SK-N-SH treated with all-trans-retinoic acid at 6 μM for 48 hours (cell line): ENCODE measurements at regions not wholly inside any gene's neighbourhood (a gene's known extent, or its start where the extent isn't known, plus 50 kb on each side); places are given as distances from the start of the nearest gene placed in this dataset.

Source experiments
- ATAC-seq: fragments of 200-7000 bp; cut with Tn5 transposase; 3 replicates; pipeline ENCODE4 v1.9.1; 2020; ENCODE audit warnings: mild to moderate bottlenecking, moderate library complexity
- ARNTL ChIP-seq: fragments of 450-650 bp; formaldehyde crosslinking; IDR thresholded peaks from 2 replicates; pipeline ENCODE4 v1.5.0; 2020; ENCODE audit warnings: low read depth, mild to moderate bottlenecking, moderate library complexity, borderline replicate concordance
- BACH2 ChIP-seq: fragments of 250-450 bp; sonication (Bioruptor Pico); IDR thresholded peaks from 2 replicates; pipeline ENCODE4 v1.9.0; 2021; ENCODE audit warnings: mild to moderate bottlenecking, borderline replicate concordance
- CREB5 ChIP-seq: fragments of 250-450 bp; sonication (Bioruptor Pico); IDR thresholded peaks from 2 replicates; pipeline ENCODE4 v1.5.1; 2020; ENCODE audit warnings: low read depth, mild to moderate bottlenecking, moderate library complexity
- CSDC2 ChIP-seq: fragments of 250-450 bp; sonication (Bioruptor Pico); IDR thresholded peaks from 2 replicates; pipeline ENCODE4 v1.5.0; 2020; ENCODE audit warnings: mild to moderate bottlenecking, moderate library complexity
- CSRNP3 ChIP-seq: fragments of 250-450 bp; sonication (Bioruptor Pico); IDR thresholded peaks from 2 replicates; pipeline ENCODE4 v1.5.1; 2021; ENCODE audit warnings: mild to moderate bottlenecking, moderate library complexity
- ESRRG ChIP-seq: fragments of 250-450 bp; sonication (Bioruptor Pico); IDR thresholded peaks from 2 replicates; pipeline ENCODE4 v1.6.1; 2021; ENCODE audit warnings: mild to moderate bottlenecking
- GLIS3 ChIP-seq: fragments of 250-450 bp; sonication (Bioruptor Pico); IDR thresholded peaks from 2 replicates; pipeline ENCODE4 v1.5.0; 2020; ENCODE audit warnings: mild to moderate bottlenecking, moderate library complexity
- ISL1 ChIP-seq: fragments of 250-450 bp; sonication (Bioruptor Pico); IDR thresholded peaks from 2 replicates; pipeline ENCODE4 v2.1.2; 2022; ENCODE audit warnings: mild to moderate bottlenecking, moderate library complexity
- OSR1 ChIP-seq: fragments of 250-450 bp; sonication (Bioruptor Pico); IDR thresholded peaks from 2 replicates; pipeline ENCODE4 v1.8.0; 2022; ENCODE audit warnings: moderate library complexity, mild to moderate bottlenecking, inconsistent platforms
- PATZ1 ChIP-seq: fragments of 250-450 bp; sonication (Bioruptor Pico); IDR thresholded peaks from 2 replicates; pipeline ENCODE4 v1.8.0; 2020; ENCODE audit warnings: mild to moderate bottlenecking, moderate library complexity, borderline replicate concordance
- POU6F1 ChIP-seq: fragments of 250-450 bp; sonication (Bioruptor Pico); IDR thresholded peaks from 2 replicates; pipeline ENCODE4 v1.8.0; 2021; ENCODE audit warnings: low read depth, mild to moderate bottlenecking, moderate library complexity, borderline replicate concordance
- PPARA ChIP-seq: fragments of 250-450 bp; sonication (Bioruptor Pico); IDR thresholded peaks from 2 replicates; pipeline ENCODE4 v1.5.0; 2020; ENCODE audit warnings: mild to moderate bottlenecking, borderline replicate concordance
- RARB ChIP-seq: fragments of 250-450 bp; sonication (Bioruptor Pico); IDR thresholded peaks from 2 replicates; pipeline ENCODE4 v1.8.0; 2021; ENCODE audit warnings: mild to moderate bottlenecking, moderate library complexity
- SNAI2 ChIP-seq: fragments of 250-450 bp; sonication (Bioruptor Pico); IDR thresholded peaks from 2 replicates; pipeline ENCODE4 v1.5.0; 2020; ENCODE audit warnings: mild to moderate bottlenecking, moderate library complexity
- TCF4 ChIP-seq: fragments of 250-450 bp; sonication (Bioruptor Pico); IDR thresholded peaks from 2 replicates; pipeline ENCODE4 v1.8.0; 2021; ENCODE audit warnings: mild to moderate bottlenecking, moderate library complexity, borderline replicate concordance
- TOX ChIP-seq: fragments of 250-450 bp; sonication (Bioruptor Pico); IDR thresholded peaks from 2 replicates; pipeline ENCODE4 v1.8.0; 2021; ENCODE audit warnings: mild to moderate bottlenecking, moderate library complexity, borderline replicate concordance
- TSHZ2 ChIP-seq: fragments of 250-450 bp; sonication (Bioruptor Pico); IDR thresholded peaks from 2 replicates; pipeline ENCODE4 v1.5.0; 2020; ENCODE audit warnings: mild to moderate bottlenecking, moderate library complexity
- ZFP3 ChIP-seq: fragments of 250-450 bp; sonication (Bioruptor Pico); IDR thresholded peaks from 2 replicates; pipeline ENCODE4 v1.5.0; 2020; ENCODE audit warnings: mild to moderate bottlenecking, moderate library complexity
- ZFP30 ChIP-seq: fragments of 450-650 bp; formaldehyde crosslinking; IDR thresholded peaks from 2 replicates; pipeline ENCODE4 v1.5.0; 2022; ENCODE audit warnings: mild to moderate bottlenecking, moderate library complexity
- ZNF565 ChIP-seq: fragments of 450-650 bp; formaldehyde crosslinking; conservative IDR thresholded peaks from 2 replicates; pipeline ENCODE4 v1.5.0; 2020; ENCODE audit warnings: low read depth, mild to moderate bottlenecking, moderate library complexity
- ZNF70 ChIP-seq: fragments of 450-650 bp; formaldehyde crosslinking; IDR thresholded peaks from 2 replicates; pipeline ENCODE4 v1.5.0; 2020; ENCODE audit warnings: mild to moderate bottlenecking, moderate library complexity
- ZNF8 ChIP-seq: fragments of 450-650 bp; formaldehyde crosslinking; IDR thresholded peaks from 2 replicates; pipeline ENCODE4 v1.5.0; 2020; ENCODE audit warnings: mild to moderate bottlenecking, moderate library complexity

GRCh38 chr17:54015734-54016133 lies 193.0 kb downstream of the KIF2B start:
- no peak for ATAC-seq
- TF ChIP-seq ZNF70 (CRISPR knock-in tag): no peak
- no peak for TF ChIP-seq CSRNP3
- no peak for TF ChIP-seq ISL1 (CRISPR knock-in tag)
- no peak for TF ChIP-seq GLIS3 (CRISPR knock-in tag)
- TF ChIP-seq PATZ1 (CRISPR knock-in tag): no peak
- TF ChIP-seq CSDC2 (CRISPR knock-in tag): no peak
- TF ChIP-seq RARB (CRISPR knock-in tag): no peak
- TF ChIP-seq SNAI2 (CRISPR knock-in tag): no peak
- TF ChIP-seq BACH2 (CRISPR knock-in tag): no peak
- TF ChIP-seq OSR1 (CRISPR knock-in tag): no peak
- no peak for TF ChIP-seq TCF4 (CRISPR knock-in tag)
- TF ChIP-seq ESRRG (CRISPR knock-in tag): no peak
- no peak for TF ChIP-seq PPARA (CRISPR knock-in tag)
- TF ChIP-seq TOX (CRISPR knock-in tag): no peak
- no peak for TF ChIP-seq POU6F1
- TF ChIP-seq CREB5 (CRISPR knock-in tag): no peak

GRCh38 chr17:54021418-54021817 lies 198.7 kb downstream of the KIF2B start:
- no peak for ATAC-seq
- TF ChIP-seq ZFP3 (CRISPR knock-in tag): no peak

GRCh38 chr17:54028986-54029580 lies 206.4 kb downstream of the KIF2B start:
- TF ChIP-seq PATZ1 (CRISPR knock-in tag): no peak
- no peak for TF ChIP-seq TSHZ2 (CRISPR knock-in tag)
- no peak for TF ChIP-seq CSDC2 (CRISPR knock-in tag)
- TF ChIP-seq ZNF8: no peak
- TF ChIP-seq ESRRG (CRISPR knock-in tag): no peak
- TF ChIP-seq POU6F1: no peak
- TF ChIP-seq OSR1 (CRISPR knock-in tag): no peak
- TF ChIP-seq SNAI2 (CRISPR knock-in tag): no peak
- no peak for TF ChIP-seq CREB5 (CRISPR knock-in tag)
- no peak for TF ChIP-seq TOX (CRISPR knock-in tag)
- no peak for TF ChIP-seq BACH2 (CRISPR knock-in tag)
- no peak for TF ChIP-seq ZFP30 (CRISPR knock-in tag)
- no peak for TF ChIP-seq ISL1 (CRISPR knock-in tag)
- TF ChIP-seq ARNTL (CRISPR knock-in tag): no peak
- no peak for TF ChIP-seq ZFP3 (CRISPR knock-in tag)
- no peak for TF ChIP-seq TCF4 (CRISPR knock-in tag)
- TF ChIP-seq ZNF70 (CRISPR knock-in tag): no peak
- TF ChIP-seq ZNF565 (CRISPR knock-in tag): no peak
- TF ChIP-seq, all 23 proteins: peak for 0

More at GRCh38 chr17:54028986-54029580, 206.4 kb downstream of the KIF2B start:
- ATAC-seq: no peak
